ENCODE measurements at regions not wholly inside any gene's neighbourhood (a gene's known extent, or its start where the extent isn't known, plus 50 kb on each side); places are given as distances from the start of the nearest gene placed in this dataset.
"Not testable (repeated sequence)": the region's sequence is repeated elsewhere in the genome, so short reads cannot be mapped to it uniquely, and the experiment has no call there.

DNA sequence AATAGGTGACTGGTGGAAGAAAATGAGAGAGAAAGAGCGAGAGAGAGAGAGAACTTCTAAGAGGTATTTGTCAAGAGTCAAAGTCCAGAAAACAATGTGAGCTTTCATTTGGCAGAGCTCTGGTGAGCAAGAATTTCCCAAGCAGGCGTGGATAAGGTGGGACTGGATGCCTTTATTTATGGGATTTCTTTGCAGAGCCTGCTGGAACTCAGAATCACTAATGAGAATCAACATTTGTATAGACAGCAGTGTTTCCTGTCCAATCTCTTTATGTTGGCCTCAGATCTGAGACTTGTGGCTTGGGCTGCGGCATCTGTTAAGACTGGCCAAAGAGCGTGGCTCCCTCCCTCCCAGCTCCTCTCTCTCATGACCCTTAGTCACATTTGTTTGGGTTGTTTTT lies 67.9 kb upstream of the TBL1X start:
- Histone ChIP-seq H3K4me3 (no peak overlapping the region), H3K4me1 (no peaks in the 10 kb centered on the region), H3K36me3 (ENCODE audit: low read depth, missing control alignments) (no peaks in the 10 kb centered on the region), H3K9me3 (no peaks in the 10 kb centered on the region), H3K27me3 (no peaks in the 10 kb centered on the region), H3K27ac (no peak overlapping the region)
- no peak for DNase-seq
- no peak for TF ChIP-seq POLR2A (IDR thresholded peaks at IDR 0.05)
- TF ChIP-seq, protein P1, sequence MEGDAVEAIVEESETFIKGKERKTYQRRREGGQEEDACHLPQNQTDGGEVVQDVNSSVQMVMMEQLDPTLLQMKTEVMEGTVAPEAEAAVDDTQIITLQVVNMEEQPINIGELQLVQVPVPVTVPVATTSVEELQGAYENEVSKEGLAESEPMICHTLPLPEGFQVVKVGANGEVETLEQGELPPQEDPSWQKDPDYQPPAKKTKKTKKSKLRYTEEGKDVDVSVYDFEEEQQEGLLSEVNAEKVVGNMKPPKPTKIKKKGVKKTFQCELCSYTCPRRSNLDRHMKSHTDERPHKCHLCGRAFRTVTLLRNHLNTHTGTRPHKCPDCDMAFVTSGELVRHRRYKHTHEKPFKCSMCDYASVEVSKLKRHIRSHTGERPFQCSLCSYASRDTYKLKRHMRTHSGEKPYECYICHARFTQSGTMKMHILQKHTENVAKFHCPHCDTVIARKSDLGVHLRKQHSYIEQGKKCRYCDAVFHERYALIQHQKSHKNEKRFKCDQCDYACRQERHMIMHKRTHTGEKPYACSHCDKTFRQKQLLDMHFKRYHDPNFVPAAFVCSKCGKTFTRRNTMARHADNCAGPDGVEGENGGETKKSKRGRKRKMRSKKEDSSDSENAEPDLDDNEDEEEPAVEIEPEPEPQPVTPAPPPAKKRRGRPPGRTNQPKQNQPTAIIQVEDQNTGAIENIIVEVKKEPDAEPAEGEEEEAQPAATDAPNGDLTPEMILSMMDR (IDR thresholded peaks at IDR 0.05) = no peak
- WGBS, 2 donors = 31 to 35% methylated on average over 4 of the region's 4 CpGs
- intact Hi-C loops (cut with DNase I; ENCODE audit: low total_unique reads) = no loop called here

DNA sequence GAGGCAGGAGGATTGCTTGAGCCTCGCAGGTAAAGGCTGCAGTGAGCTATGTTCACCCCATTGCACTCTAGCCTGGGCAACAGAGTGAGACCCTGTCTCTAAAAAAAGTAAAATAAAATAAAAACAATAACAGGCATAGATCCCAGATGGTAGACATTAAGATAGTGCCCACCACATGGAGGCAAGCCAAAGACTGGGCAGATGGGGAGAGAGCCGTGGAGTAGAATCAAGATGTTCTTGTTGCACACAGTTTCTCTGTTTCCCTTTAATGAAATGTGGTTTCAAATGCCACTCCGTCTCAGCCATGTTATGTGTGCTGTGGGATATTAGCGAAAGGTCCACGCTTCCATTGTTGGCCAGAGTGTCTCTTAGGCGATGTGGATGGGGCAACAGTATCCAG lies 63.8 kb upstream of the TBL1X start:
- Histone ChIP-seq H3K27ac (no peak overlapping the region), H3K4me1 (no peaks in the 10 kb centered on the region), H3K4me3 (no peak overlapping the region), H3K27me3 (no peaks in the 10 kb centered on the region), H3K36me3 (ENCODE audit: low read depth, missing control alignments) (no peaks in the 10 kb centered on the region), H3K9me3 (no peaks in the 10 kb centered on the region)
- DNase-seq = no peak
- TF ChIP-seq POLR2A (IDR thresholded peaks at IDR 0.05) = no peak
- TF ChIP-seq, protein P1 (IDR thresholded peaks at IDR 0.05) = no peak
- intact Hi-C loops (cut with DNase I; ENCODE audit: low total_unique reads) = no loop called here
- WGBS, 2 donors = 98% methylated on average over 6 of the region's 6 CpGs

DNA sequence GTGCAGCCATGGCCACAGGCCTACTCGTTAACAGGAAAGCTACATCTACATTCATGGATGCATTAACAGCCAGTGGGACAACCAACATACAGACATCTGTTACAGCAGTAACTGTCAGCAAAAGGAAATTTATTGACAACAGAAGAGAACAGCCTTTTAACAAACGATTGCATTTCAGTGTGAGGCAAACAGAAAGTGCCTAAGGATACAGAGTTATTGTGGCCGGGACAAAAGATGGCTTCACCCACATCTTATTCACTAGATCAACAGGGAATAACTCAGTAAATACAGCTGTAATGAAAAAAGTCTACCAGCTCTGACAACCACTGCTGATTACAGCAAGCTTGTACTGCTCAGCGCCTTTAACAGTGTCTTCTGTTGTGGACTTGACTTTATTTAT lies 61.5 kb upstream of the TBL1X start:
- Histone ChIP-seq H3K27me3 (no peaks in the 10 kb centered on the region), H3K9me3 (no peaks in the 10 kb centered on the region), H3K27ac (no peak overlapping the region), H3K36me3 (ENCODE audit: low read depth, missing control alignments) (no peaks in the 10 kb centered on the region), H3K4me3 (no peak overlapping the region), H3K4me1 (no peaks in the 10 kb centered on the region)
- DNase-seq = no peak
- TF ChIP-seq, protein P1 (IDR thresholded peaks at IDR 0.05) = no peak
- no peak for TF ChIP-seq POLR2A (IDR thresholded peaks at IDR 0.05)
- intact Hi-C loops (cut with DNase I; ENCODE audit: low total_unique reads) = no loop called here
- WGBS, 2 donors = 73 to 78% methylated on average over 4 of the region's 4 CpGs

DNA sequence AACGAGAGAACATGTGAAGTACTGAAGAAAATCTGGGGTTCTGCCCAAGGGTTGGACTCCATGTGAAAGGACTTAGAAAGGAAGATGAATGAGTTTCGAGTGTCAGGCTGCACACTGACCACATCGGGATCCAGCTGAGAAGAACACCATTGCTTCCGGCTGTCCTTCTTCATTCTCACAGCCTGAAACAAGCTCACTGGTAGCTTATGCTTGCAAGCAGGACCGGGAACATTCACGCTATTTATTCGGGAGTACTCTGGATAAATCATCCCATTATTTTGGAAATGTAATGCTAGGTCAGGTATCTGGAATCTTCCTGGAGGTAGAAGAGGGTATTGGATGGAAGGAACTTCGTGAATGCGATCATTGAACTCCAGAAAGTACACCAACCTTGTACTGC lies 59.2 kb upstream of the TBL1X start:
- H3K27me3 ChIP-seq; DNase-seq; intact Hi-C loops (cut with DNase I; ENCODE audit: low total_unique reads); H3K4me3 ChIP-seq; H3K27ac ChIP-seq; H3K4me1 ChIP-seq; H3K9me3 ChIP-seq; H3K36me3 ChIP-seq (ENCODE audit: low read depth, missing control alignments): not testable (repeated sequence)
- WGBS, 2 donors = 84 to 89% methylated on average over 8 to 9 of the region's 9 CpGs

DNA sequence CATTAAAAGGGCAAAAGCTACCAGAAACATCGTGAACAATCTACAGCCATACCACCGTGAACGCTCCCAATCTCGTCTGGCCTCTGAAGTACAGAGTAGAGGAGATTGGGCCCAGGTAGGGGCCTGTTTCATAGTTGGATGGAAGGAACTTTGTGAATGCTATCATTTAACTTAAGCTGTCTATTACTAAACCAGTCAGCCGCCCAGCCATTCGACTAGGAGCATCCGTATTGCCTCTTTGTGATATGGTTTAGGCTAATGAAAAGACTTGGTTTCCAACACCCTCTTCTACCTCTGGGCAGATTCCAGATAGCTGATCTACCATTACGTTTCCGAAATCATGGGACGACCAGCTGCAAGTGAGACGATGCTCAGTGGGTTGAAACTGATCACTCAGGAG lies 54.0 kb upstream of the TBL1X start:
- intact Hi-C loops (cut with DNase I; ENCODE audit: low total_unique reads); H3K27ac ChIP-seq; H3K27me3 ChIP-seq; H3K36me3 ChIP-seq (ENCODE audit: low read depth, missing control alignments); H3K4me3 ChIP-seq; H3K9me3 ChIP-seq; H3K4me1 ChIP-seq; DNase-seq: not testable (repeated sequence)
- WGBS, 2 donors = 85 to 94% methylated on average over 3 to 6 of the region's 11 CpGs

DNA sequence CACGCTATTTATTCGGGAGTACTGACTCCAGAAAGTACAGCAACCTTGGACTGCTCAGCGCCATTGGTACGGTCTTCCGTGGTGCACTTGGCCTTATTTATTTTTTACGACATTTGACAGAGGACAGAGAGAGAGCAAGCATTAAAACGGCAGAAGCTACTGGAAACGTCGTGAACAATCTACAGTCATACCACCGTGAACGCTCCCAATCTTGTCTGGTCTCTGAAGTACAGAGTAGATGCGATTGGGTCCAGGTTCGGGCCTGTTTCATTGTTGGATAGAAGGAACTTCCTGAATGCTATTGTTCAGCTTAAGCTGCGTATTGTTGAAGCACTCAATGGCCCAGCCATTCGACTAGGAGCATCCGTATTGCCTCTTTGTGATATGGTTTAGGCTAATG lies 53.2 kb upstream of the TBL1X start:
- H3K4me1 ChIP-seq; H3K4me3 ChIP-seq; DNase-seq; H3K27me3 ChIP-seq; intact Hi-C loops (cut with DNase I; ENCODE audit: low total_unique reads); H3K9me3 ChIP-seq; H3K36me3 ChIP-seq (ENCODE audit: low read depth, missing control alignments); H3K27ac ChIP-seq: not testable (repeated sequence)
- WGBS, 2 donors = 86 to 88% methylated on average over 16 of the region's 16 CpGs
